ENCODE measurements at regions not wholly inside any gene's neighbourhood (a gene's known extent, or its start where the extent isn't known, plus 50 kb on each side); places are given as distances from the start of the nearest gene placed in this dataset.

DNA sequence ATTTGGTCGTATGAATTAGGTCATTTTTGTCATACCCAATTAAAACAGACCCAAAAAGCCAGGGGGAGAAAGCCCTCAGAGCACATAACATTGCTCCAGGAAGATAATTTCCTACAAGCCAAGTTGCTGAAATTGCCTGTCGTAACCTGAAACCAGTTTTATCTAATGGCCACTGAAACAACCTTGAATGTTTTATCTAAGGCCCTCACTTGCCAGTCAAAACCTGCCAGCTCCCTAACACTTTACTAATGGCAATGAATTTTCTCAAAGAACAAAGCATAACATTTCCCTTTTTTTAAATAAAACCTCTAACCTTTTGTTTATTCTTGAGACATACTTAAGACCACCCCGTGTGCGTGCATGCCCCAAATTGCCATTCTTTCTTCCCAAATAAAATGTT lies 496.2 kb upstream of the KLHL1 start:
- no peaks in the 10 kb centered on the region for H3K9me2 ChIP-seq (ENCODE audit: insufficient read depth, low read length)
- no peak overlapping the region for H3K4me3 ChIP-seq (ENCODE audit: low read length)
- no peak for TF ChIP-seq EZH2 (IDR thresholded peaks at IDR 0.05; ENCODE audit: borderline replicate concordance, insufficient read depth, low read length, poor library complexity, severe bottlenecking)
- no peak for TF ChIP-seq TAF1 (IDR thresholded peaks at IDR 0.05; ENCODE audit: low read depth)
- H3K9me3 ChIP-seq (ENCODE audit: low read length), result peaks cover 2% of the 10 kb centered on the region
- H3K79me2 ChIP-seq (replicated peaks; ENCODE audit: insufficient read depth, low read length), result no peaks in the 10 kb centered on the region
- H4K20me1 ChIP-seq (ENCODE audit: insufficient read depth), result no peaks in the 10 kb centered on the region
- no peak overlapping the region for H3K4me2 ChIP-seq (ENCODE audit: low read length)
- no peak overlapping the region for H3K27ac ChIP-seq (ENCODE audit: low read length)
- H3F3A ChIP-seq (ENCODE audit: insufficient read depth, low read length, poor library complexity, severe bottlenecking), result no peaks in the 10 kb centered on the region
- H3K36me3 ChIP-seq (ENCODE audit: insufficient read depth, low read length), result no peaks in the 10 kb centered on the region
- H3K9ac ChIP-seq (ENCODE audit: low read length), result no peak overlapping the region
- H2AFZ ChIP-seq (ENCODE audit: low read depth, low read length), result no peak overlapping the region
- H3K27me3 ChIP-seq (ENCODE audit: insufficient read depth, low read depth, low read length), result no peaks in the 10 kb centered on the region

DNA sequence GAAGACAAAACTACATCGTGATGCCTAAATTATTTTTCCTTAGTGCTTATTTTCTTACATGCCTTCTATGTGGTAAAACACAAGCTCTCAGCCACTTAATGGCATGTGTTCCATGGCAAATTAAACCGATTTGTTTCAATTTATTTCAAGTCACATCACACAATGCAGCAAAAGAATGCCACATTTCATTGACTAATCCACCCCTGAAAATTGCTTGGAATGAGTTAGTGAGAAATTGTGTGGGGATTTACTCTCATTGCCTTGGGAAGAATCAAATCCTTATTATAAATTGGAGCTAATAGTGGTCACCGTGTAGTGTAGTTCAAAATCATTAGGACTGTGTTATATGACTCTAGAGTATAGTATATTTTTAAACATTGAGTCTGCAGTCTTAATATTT lies 485.5 kb upstream of the KLHL1 start:
- no peak overlapping the region for H3K27ac ChIP-seq (ENCODE audit: low read length)
- H3K9me2 ChIP-seq (ENCODE audit: insufficient read depth, low read length), result no peaks in the 10 kb centered on the region
- no peaks in the 10 kb centered on the region for H3K27me3 ChIP-seq (ENCODE audit: insufficient read depth, low read depth, low read length)
- H3K36me3 ChIP-seq (ENCODE audit: insufficient read depth, low read length), result no peaks in the 10 kb centered on the region
- H3K9ac ChIP-seq (ENCODE audit: low read length), result no peak overlapping the region
- no peak overlapping the region for H2AFZ ChIP-seq (ENCODE audit: low read depth, low read length)
- no peak overlapping the region for H3K4me3 ChIP-seq (ENCODE audit: low read length)
- H4K20me1 ChIP-seq (ENCODE audit: insufficient read depth), result no peaks in the 10 kb centered on the region
- TF ChIP-seq REST (IDR thresholded peaks at IDR 0.05; ENCODE audit: borderline replicate concordance) (no peak), TAF1 (IDR thresholded peaks at IDR 0.05; ENCODE audit: low read depth) (no peak), EZH2 (IDR thresholded peaks at IDR 0.05; ENCODE audit: borderline replicate concordance, insufficient read depth, low read length, poor library complexity, severe bottlenecking) (no peak), EP300 (conservative IDR thresholded peaks at IDR 0.05; ENCODE audit: poor library complexity, severe bottlenecking) (no peak), MXI1 (conservative IDR thresholded peaks at IDR 0.05; ENCODE audit: poor library complexity, severe bottlenecking) (no peak), SMC3 (conservative IDR thresholded peaks at IDR 0.05; ENCODE audit: poor library complexity) (no peak), RAD21 (conservative IDR thresholded peaks at IDR 0.05) (no peak), POLR2AphosphoS5 (IDR thresholded peaks at IDR 0.05) (no peak)
- TF ChIP-seq, protein P1, sequence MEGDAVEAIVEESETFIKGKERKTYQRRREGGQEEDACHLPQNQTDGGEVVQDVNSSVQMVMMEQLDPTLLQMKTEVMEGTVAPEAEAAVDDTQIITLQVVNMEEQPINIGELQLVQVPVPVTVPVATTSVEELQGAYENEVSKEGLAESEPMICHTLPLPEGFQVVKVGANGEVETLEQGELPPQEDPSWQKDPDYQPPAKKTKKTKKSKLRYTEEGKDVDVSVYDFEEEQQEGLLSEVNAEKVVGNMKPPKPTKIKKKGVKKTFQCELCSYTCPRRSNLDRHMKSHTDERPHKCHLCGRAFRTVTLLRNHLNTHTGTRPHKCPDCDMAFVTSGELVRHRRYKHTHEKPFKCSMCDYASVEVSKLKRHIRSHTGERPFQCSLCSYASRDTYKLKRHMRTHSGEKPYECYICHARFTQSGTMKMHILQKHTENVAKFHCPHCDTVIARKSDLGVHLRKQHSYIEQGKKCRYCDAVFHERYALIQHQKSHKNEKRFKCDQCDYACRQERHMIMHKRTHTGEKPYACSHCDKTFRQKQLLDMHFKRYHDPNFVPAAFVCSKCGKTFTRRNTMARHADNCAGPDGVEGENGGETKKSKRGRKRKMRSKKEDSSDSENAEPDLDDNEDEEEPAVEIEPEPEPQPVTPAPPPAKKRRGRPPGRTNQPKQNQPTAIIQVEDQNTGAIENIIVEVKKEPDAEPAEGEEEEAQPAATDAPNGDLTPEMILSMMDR (IDR thresholded peaks at IDR 0.05; ENCODE audit: poor library complexity, severe bottlenecking), result no peak
- H3F3A ChIP-seq (ENCODE audit: insufficient read depth, low read length, poor library complexity, severe bottlenecking), result no peaks in the 10 kb centered on the region
- no peak overlapping the region for H3K4me2 ChIP-seq (ENCODE audit: low read length)
- no peaks in the 10 kb centered on the region for H3K9me3 ChIP-seq (ENCODE audit: low read length)
- no peaks in the 10 kb centered on the region for H3K79me2 ChIP-seq (replicated peaks; ENCODE audit: insufficient read depth, low read length)

GRCh38 chr13:70585109-70585508 lies 476.9 kb upstream of the KLHL1 start:
- TF ChIP-seq SMC3 (conservative IDR thresholded peaks at IDR 0.05; ENCODE audit: poor library complexity), result no peak
- no peaks in the 10 kb centered on the region for H3K27me3 ChIP-seq (ENCODE audit: insufficient read depth, low read depth, low read length)
- no peak overlapping the region for H3K9ac ChIP-seq (ENCODE audit: low read length)
- no peak overlapping the region for H3K27ac ChIP-seq (ENCODE audit: low read length)
- no peak overlapping the region for H3K4me3 ChIP-seq (ENCODE audit: low read length)
- no peak overlapping the region for H3K4me2 ChIP-seq (ENCODE audit: low read length)
- H3F3A ChIP-seq (ENCODE audit: insufficient read depth, low read length, poor library complexity, severe bottlenecking), result no peaks in the 10 kb centered on the region
- no peaks in the 10 kb centered on the region for H3K9me2 ChIP-seq (ENCODE audit: insufficient read depth, low read length)
- H2AFZ ChIP-seq (ENCODE audit: low read depth, low read length), result no peak overlapping the region
- H3K36me3 ChIP-seq (ENCODE audit: insufficient read depth, low read length), result no peaks in the 10 kb centered on the region
- H3K9me3 ChIP-seq (ENCODE audit: low read length), result no peaks in the 10 kb centered on the region
- H3K79me2 ChIP-seq (replicated peaks; ENCODE audit: insufficient read depth, low read length), result no peaks in the 10 kb centered on the region
- H4K20me1 ChIP-seq (ENCODE audit: insufficient read depth), result no peaks in the 10 kb centered on the region

Data from neural cell (in vitro differentiated cells).